ENCODE measurements at regions not wholly inside any gene's neighbourhood (a gene's known extent, or its start where the extent isn't known, plus 50 kb on each side); places are given as distances from the start of the nearest gene placed in this dataset.

DNA sequence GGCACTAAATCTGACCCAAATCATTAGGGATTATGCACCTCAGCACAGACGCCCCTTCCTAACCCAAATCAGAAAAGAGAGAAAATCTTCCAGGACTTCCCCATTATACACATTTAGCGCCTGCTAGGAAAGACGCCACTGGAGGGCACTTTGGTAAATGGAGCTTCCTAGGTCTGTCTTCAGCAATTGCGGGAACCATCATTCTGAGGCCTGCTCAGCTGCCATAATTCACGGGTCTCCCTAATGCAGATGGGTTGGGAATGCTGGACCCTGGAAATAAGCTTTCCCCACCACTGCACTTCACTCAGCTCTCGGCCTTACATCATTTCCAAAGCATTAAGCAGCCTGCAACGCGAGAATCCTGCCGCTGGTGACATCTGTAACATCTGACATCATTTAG is 86.2 kb upstream of the OPCML start:
- TF ChIP-seq HDAC6 (IDR thresholded peaks at IDR 0.05; ENCODE audit: low read depth, low read length) (no peak), CTCF (IDR thresholded peaks at IDR 0.05 in 2 of 3, conservative IDR thresholded peaks at IDR 0.05 in 1 of 3; ENCODE audit: insufficient read depth in 2 of 3, low read depth in 1 of 3, low read length in 3 of 3) (no peak)
